GM13976 (cell line): ENCODE measurements at regions not wholly inside any gene's neighbourhood (a gene's known extent, or its start where the extent isn't known, plus 50 kb on each side); places are given as distances from the start of the nearest gene placed in this dataset.

Source experiments
- DNase-seq: peaks from one replicate; pipeline ENCODE4 v3.0.0; 2012; ENCODE audit warnings: low spot score
- CTCF ChIP-seq: IDR thresholded peaks from 2 replicates; pipeline ENCODE4 v1.5.1; 2012; ENCODE audit warnings: borderline replicate concordance, mild to moderate bottlenecking; ENCODE audit not compliant: insufficient read depth; ENCODE audit errors: extremely low read depth, missing control alignments, control extremely low read depth
- in situ Hi-C: fragments of 300-500 bp; cut with MboI; formaldehyde crosslinking; loops from one replicate; pipeline ENCODE4 v1.12.0; 2022; ENCODE audit warnings: low sequenced_read_pairs, mixed read lengths, inconsistent platforms; ENCODE audit not compliant: unreplicated experiment

DNA sequence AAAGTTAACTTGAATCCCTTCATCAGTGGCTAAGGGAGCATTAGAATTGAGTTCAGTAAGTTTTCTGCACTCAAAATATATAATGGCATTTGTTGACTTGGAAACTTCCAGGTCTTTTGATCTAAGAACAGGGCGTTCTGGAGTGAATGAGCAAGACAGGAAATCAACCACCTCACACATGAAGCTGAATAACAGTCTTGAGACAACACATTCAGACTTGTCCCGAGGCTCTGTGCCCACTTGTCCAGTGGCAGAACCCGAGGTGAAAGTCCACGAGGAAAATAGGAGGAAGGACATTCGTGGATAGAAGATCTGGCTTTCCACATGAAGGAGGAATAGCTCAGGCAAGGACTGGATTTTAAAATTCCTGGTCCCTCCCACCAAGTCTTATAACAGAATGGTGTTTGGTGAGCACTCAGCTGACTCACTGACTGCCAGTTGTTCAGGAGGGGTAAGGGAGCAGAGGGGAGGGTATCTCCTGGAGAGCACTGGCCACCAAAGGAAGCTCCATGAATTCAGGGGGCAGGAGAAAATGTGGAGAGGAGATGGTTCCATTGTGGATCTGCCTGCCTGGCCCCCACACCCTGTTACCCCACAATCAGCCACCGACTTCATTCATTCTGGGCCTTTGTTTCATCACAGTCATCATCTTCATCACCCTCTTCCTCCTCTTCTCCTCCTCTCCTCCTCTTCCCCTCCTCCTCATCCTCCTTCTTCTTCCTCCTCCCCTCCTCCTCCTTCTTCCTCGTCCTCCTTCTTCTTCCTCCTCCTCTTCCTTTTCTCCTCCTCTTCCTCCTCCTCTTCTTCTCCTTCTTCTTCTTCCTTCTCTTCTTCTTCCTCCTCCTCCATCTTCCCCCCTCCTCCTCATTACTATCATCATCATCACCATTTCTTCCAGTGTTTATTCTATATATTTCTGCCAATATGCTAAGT lies 620.1 kb downstream of the MED13L start:
- no peak for DNase-seq
- no peak for TF ChIP-seq CTCF
- in situ Hi-C loops = no loop called here

GRCh38 chr12:115650026-115650425 lies 627.5 kb downstream of the MED13L start:
- in situ Hi-C loops = no loop called here
- no peak for DNase-seq
- TF ChIP-seq CTCF = no peak

GRCh38 chr12:115648463-115648862 lies 629.0 kb downstream of the MED13L start:
- no peak for TF ChIP-seq CTCF
- in situ Hi-C loops = no loop called here
- no peak for DNase-seq

- TF ChIP-seq CTCF = no peak
- in situ Hi-C loops = no loop called here
- no peak for DNase-seq
These were observed 631.3 kb downstream of the MED13L start for GRCh38 chr12:115646210-115646609.

DNA sequence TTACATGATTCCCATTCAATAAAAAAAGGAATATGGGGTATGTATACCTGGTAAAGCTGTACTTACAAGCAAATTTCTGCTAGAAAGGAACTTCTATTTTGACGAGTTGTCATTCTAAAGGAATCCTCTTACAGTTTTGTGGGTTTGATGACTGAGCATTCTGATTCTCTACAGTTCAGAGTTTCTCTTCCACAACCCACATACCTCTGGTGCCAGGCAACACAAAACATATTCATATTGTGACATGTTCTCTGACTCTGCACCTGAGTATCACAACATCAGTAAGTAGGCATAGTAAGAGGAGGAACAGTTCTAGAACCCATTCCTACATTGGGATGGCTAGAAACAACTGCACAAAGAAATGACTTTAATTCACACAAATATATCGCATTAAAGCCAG lies 636.6 kb downstream of the MED13L start:
- no peak for DNase-seq
- in situ Hi-C loops = no loop called here
- TF ChIP-seq CTCF = no peak

DNA sequence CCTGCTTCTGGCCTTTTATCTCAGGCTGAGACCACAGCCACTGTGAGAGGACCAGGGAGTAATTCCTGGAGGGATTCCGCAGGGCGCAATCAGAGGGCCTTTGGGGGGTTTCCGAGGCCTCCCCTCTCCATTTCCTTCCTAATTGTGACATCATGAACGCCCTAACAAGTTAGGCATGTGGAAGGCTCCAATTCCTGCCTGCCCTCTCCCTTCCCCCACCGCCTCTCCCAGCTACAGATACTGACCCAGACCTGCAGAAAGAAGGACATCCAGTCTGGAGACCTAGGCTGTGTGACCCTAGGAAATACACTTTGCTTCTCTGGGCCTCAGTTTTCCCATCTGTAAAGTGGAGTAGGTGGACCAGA lies 637.9 kb downstream of the MED13L start:
- DNase-seq = no peak
- TF ChIP-seq CTCF = no peak
- in situ Hi-C loops = no loop called here
